Neural crest cell (in vitro differentiated cells): ENCODE measurements at regions not wholly inside any gene's neighbourhood (a gene's known extent, or its start where the extent isn't known, plus 50 kb on each side); places are given as distances from the start of the nearest gene placed in this dataset.

Source experiments
- DNase-seq: peaks from one replicate; pipeline ENCODE4 v3.0.0; 2021; ENCODE audit warnings: low read depth, mixed read lengths, low spot score
- H3K27ac Mint-ChIP-seq: one replicate; pipeline ENCODE4 v1.8.0; 2021; ENCODE audit warnings: mild to moderate bottlenecking, mixed read lengths; ENCODE audit not compliant: unreplicated experiment
- H3K27me3 Mint-ChIP-seq: 2 replicates; pipeline ENCODE4 v1.8.0; 2021; ENCODE audit warnings: low read depth, mild to moderate bottlenecking, mixed read lengths
- H3K36me3 Mint-ChIP-seq: 2 replicates; pipeline ENCODE4 v1.8.0; 2021; ENCODE audit warnings: low read depth, mild to moderate bottlenecking, mixed read lengths
- H3K4me1 Mint-ChIP-seq: 2 replicates; pipeline ENCODE4 v1.8.0; 2021; ENCODE audit warnings: mixed read lengths
- H3K4me3 Mint-ChIP-seq: one replicate; pipeline ENCODE4 v1.8.0; 2021; ENCODE audit warnings: mild to moderate bottlenecking, mixed read lengths
- H3K9me3 Mint-ChIP-seq: 2 replicates; pipeline ENCODE4 v1.8.0; 2021; ENCODE audit warnings: mixed read lengths
- TF ChIP-seq, protein P1 (sequence below): fragments of 200-600 bp; sonication (generic); conservative IDR thresholded peaks from 2 replicates; pipeline ENCODE4 v1.5.0; 2021; ENCODE audit warnings: antibody characterized with exemption, mild to moderate bottlenecking

DNA sequence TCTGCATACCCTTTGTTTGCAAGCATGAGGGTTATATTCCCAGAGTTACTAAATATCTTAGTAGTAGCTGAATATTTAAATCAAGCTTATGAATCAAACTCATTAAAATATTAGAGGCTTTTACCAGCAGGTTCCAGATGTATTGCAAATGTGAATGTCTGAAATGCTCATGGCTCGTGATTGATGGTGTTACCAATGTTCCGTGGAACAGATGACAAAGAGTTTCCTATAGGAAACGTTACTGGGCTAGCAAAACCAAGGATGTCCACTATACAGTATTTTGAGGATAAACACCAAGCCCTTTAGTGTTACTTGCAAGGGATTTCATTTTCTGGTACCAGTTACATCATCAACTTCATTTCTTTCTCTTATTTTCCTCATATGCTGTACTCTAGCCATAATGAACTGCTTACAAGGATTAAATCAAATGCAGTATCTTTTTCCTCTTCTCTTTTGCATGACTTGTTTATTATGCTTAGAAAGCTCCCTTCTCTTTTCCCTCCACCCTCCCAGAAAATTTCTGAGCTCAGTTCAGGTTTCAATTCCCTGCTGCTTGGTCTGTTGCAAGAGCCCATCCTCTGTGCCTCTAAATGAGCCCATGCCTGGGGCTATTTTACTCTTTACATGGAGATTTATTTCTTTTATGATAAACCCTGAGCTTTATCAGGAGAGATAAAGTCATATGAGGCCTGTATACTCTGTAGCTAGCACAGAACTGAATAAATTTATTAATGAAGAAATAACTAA lies 1537.1 kb upstream of the GOT2 start:
- Mint-ChIP-seq H3K4me1 (peaks cover 4% of the 10 kb centered on the region), H3K4me3 (no peak overlapping the region), H3K27me3 (no peaks in the 10 kb centered on the region), H3K27ac (no peak overlapping the region), H3K9me3 (no peaks in the 10 kb centered on the region), H3K36me3 (no peaks in the 10 kb centered on the region)
- DNase-seq = no peak
- TF ChIP-seq, protein P1, sequence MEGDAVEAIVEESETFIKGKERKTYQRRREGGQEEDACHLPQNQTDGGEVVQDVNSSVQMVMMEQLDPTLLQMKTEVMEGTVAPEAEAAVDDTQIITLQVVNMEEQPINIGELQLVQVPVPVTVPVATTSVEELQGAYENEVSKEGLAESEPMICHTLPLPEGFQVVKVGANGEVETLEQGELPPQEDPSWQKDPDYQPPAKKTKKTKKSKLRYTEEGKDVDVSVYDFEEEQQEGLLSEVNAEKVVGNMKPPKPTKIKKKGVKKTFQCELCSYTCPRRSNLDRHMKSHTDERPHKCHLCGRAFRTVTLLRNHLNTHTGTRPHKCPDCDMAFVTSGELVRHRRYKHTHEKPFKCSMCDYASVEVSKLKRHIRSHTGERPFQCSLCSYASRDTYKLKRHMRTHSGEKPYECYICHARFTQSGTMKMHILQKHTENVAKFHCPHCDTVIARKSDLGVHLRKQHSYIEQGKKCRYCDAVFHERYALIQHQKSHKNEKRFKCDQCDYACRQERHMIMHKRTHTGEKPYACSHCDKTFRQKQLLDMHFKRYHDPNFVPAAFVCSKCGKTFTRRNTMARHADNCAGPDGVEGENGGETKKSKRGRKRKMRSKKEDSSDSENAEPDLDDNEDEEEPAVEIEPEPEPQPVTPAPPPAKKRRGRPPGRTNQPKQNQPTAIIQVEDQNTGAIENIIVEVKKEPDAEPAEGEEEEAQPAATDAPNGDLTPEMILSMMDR = no peak

GRCh38 chr16:60261425-60261824 lies 1527.3 kb upstream of the GOT2 start:
- Mint-ChIP-seq H3K9me3 (no peaks in the 10 kb centered on the region), H3K27me3 (no peaks in the 10 kb centered on the region), H3K36me3 (no peaks in the 10 kb centered on the region), H3K27ac (no peak overlapping the region), H3K4me1 (no peaks in the 10 kb centered on the region), H3K4me3 (no peak overlapping the region)
- no peak for DNase-seq
- TF ChIP-seq, protein P1 = no peak

DNA sequence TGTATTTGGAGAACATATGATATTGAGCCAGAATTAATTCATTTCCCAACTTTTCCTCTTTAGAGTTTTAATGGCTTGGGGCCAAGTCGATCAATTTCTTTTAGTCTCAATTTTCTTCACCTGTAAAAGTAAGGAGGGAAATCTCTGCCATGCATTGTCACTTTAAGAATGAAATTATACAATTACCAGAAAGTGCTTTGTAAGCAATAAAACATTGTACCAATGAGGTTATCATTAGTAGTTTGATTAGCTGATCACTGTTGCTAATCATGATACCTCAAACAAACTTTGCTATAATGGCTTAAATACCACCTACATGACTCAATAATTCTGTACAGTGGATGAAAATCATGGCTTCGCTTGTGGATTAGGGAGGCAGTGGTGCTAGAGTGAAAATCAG lies 1525.8 kb upstream of the GOT2 start:
- Mint-ChIP-seq H3K9me3 (no peaks in the 10 kb centered on the region), H3K27ac (no peak overlapping the region), H3K4me3 (no peak overlapping the region), H3K27me3 (no peaks in the 10 kb centered on the region), H3K36me3 (no peaks in the 10 kb centered on the region), H3K4me1 (no peaks in the 10 kb centered on the region)
- DNase-seq = no peak
- TF ChIP-seq, protein P1 = no peak

DNA sequence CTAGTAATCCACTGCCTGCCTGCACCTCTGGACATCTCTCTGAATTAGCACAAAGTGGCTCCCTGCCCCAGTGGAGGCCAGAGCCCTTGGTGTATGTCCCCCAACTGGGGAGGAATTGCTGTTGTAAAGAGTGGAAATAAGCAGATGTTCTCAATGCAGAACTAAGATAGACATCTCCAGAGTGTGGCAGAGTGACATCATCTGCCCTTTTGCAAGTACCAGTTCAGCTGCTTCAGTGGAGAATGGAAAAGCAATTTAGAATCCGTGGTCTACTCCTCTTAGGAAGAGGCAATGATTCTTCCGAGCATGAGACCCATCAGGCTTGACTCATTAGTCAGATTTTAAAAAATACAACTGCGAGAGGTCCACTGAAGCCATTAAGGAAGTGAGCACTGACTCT lies 1512.0 kb upstream of the GOT2 start:
- Mint-ChIP-seq H3K36me3 (no peaks in the 10 kb centered on the region), H3K4me1 (no peaks in the 10 kb centered on the region), H3K27ac (no peak overlapping the region), H3K27me3 (no peaks in the 10 kb centered on the region), H3K4me3 (no peak overlapping the region), H3K9me3 (no peaks in the 10 kb centered on the region)
- DNase-seq = no peak
- TF ChIP-seq, protein P1 = no peak

- no peaks in the 10 kb centered on the region for H3K27me3 Mint-ChIP-seq
- TF ChIP-seq, protein P1 = no peak
- no peak for DNase-seq
- H3K9me3 Mint-ChIP-seq = peaks cover 2% of the 10 kb centered on the region
- H3K36me3 Mint-ChIP-seq = no peaks in the 10 kb centered on the region
- no peak overlapping the region for H3K4me3 Mint-ChIP-seq
- H3K27ac Mint-ChIP-seq = no peak overlapping the region
- no peaks in the 10 kb centered on the region for H3K4me1 Mint-ChIP-seq
These were observed 1507.6 kb upstream of the GOT2 start for GRCh38 chr16:60241671-60242070.
